ENCODE measurements at regions not wholly inside any gene's neighbourhood (a gene's known extent, or its start where the extent isn't known, plus 50 kb on each side); places are given as distances from the start of the nearest gene placed in this dataset.
"Not testable (repeated sequence)": the region's sequence is repeated elsewhere in the genome, so short reads cannot be mapped to it uniquely, and the experiment has no call there.

DNA sequence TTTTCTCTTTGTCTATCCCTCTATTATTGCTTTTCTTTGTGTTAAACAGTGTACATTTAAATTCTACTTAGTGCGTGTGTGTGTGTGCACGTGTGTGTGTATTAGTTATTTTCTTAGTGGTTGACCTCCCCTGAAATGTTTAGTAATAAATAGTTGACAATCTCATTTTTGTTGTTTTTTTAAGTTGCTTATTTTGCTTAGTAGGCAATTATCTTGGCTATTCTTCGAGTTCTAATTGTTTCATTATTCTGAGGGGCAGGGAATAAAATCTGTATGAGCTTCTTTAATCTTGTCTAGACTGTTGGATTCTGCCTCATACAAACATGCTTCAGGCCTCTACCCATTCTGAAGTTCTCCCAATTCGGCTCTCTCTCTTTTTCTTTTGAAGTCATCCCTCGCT lies 1169.0 kb upstream of the ATXN8OS start:
- Histone ChIP-seq H3K4me2 (no peak overlapping the region), H3K27ac (no peak overlapping the region), H3K4me1 (no peaks in the 10 kb centered on the region), H4K20me1 (no peaks in the 10 kb centered on the region), H3K9me3 (no peaks in the 10 kb centered on the region), H3K9ac (no peak overlapping the region), H3K36me3 (no peaks in the 10 kb centered on the region), H3K27me3 (no peaks in the 10 kb centered on the region), H3K4me3 (no peak overlapping the region)
- TF ChIP-seq Cebpa-rat (IDR thresholded peaks at IDR 0.05), result no peak

DNA sequence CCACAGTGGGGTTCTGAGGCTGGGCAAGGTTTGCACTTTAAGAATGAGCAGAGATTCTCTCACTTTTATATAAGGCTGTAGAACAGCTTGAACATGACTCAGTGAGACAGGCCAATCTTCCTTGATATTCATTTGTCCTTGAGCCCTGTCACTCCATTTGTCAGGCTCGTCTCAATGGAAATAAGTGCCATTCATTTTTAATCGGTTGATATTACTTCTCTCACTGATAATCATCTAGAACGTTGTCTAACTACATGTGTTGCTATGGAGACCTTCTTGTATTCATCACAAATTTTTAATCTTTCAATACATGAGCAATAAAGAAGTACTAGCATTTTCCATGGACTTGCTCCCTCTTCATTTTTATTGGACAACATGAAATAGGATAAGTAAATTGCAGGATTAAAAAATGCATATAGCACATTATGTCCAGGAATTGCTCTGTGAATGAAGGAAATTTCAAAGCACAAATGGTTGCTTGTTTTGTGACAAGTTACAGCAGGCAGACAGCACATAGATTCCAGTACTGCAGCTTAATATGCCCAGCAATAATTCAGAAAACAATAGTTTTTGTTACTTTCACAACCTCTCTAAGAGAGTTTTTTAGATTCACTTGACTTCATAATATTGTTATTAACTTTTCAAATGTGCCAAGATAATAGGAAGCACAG lies 1178.4 kb upstream of the ATXN8OS start:
- H3K4me3 ChIP-seq, result no peak overlapping the region
- H3K9ac ChIP-seq, result no peak overlapping the region

DNA sequence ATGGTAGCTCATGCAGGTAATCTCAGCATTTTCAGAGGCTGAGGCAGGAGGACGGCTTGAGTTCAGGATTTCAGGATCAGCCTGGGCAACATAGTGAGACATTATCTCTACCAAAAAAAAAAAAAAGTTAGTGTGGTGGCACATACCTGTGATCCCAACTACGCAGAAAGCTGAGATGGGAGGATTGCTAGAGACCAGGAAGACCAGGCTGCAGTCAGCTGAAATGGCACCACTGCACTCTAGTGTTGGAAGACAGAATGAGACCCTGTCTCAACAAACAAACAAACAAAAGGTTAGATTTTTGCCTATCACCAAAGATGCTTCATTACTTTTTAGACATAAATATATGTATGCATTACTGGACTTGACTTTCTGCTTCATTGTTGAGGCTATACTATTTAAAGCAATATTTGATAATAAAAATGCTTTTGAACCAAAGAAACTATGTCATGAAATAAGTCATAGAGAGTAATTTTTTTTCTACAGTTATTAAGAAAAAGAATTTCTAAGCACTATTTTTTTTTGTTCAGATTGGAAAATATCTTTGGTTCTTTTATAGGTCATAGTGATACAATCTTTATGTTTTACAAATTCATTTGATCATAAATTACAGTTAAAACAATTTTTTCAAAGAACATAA lies 1180.1 kb upstream of the ATXN8OS start:
- Histone ChIP-seq H3K4me2 (no peak overlapping the region), H3K4me3 (no peak overlapping the region), H3K4me1 (no peaks in the 10 kb centered on the region), H3K36me3 (no peaks in the 10 kb centered on the region), H3K27ac (no peak overlapping the region), H3K9ac (no peak overlapping the region), H3K9me3 (no peaks in the 10 kb centered on the region), H4K20me1 (no peaks in the 10 kb centered on the region), H3K27me3 (no peaks in the 10 kb centered on the region)
- TF ChIP-seq Cebpa-rat (IDR thresholded peaks at IDR 0.05), result no peak

More for the DNA sequence above, 1178.4 kb upstream of the ATXN8OS start:
- no peak for TF ChIP-seq Cebpa-rat (IDR thresholded peaks at IDR 0.05)
- Histone ChIP-seq H3K27ac (no peak overlapping the region), H3K9me3 (no peaks in the 10 kb centered on the region), H3K4me1 (no peaks in the 10 kb centered on the region), H3K27me3 (no peaks in the 10 kb centered on the region), H3K36me3 (no peaks in the 10 kb centered on the region), H4K20me1 (no peaks in the 10 kb centered on the region), H3K4me2 (no peak overlapping the region)

GRCh38 chr13:68923995-68924394 lies 1183.6 kb upstream of the ATXN8OS start:
- Histone ChIP-seq H4K20me1 (no peaks in the 10 kb centered on the region), H3K27me3 (no peaks in the 10 kb centered on the region), H3K9me3 (no peaks in the 10 kb centered on the region), H3K36me3 (no peaks in the 10 kb centered on the region), H3K4me2 (no peak overlapping the region), H3K9ac (no peak overlapping the region), H3K27ac (no peak overlapping the region), H3K4me3 (no peak overlapping the region), H3K4me1 (no peaks in the 10 kb centered on the region)
- no peak for TF ChIP-seq Cebpa-rat (IDR thresholded peaks at IDR 0.05)

DNA sequence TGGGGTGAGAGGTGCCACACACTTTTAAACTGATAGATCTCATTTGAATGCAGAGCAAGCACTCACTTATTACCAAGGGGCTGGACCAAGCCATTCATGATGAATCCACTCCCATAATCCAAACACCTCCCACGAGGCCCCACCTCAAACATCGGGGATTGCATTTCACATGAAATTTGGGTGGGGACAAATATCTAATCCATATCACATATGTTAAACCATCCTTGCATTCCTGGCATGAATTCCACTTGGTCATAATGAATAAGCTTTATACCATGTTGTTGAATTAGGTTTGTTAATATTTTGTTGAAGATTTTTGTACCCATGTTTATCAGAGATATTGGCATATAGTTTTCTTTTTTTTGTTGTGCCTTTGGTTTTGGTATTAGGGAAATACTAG lies 1198.7 kb upstream of the ATXN8OS start:
- Histone ChIP-seq H3K9me3 (peaks cover 22% of the 10 kb centered on the region), H3K4me3 (no peak overlapping the region), H4K20me1 (no peaks in the 10 kb centered on the region), H3K9ac (no peak overlapping the region), H3K27me3 (no peaks in the 10 kb centered on the region), H3K4me1 (no peaks in the 10 kb centered on the region), H3K36me3 (no peaks in the 10 kb centered on the region), H3K4me2 (no peak overlapping the region), H3K27ac (no peak overlapping the region)
- TF ChIP-seq Cebpa-rat (IDR thresholded peaks at IDR 0.05), result no peak

DNA sequence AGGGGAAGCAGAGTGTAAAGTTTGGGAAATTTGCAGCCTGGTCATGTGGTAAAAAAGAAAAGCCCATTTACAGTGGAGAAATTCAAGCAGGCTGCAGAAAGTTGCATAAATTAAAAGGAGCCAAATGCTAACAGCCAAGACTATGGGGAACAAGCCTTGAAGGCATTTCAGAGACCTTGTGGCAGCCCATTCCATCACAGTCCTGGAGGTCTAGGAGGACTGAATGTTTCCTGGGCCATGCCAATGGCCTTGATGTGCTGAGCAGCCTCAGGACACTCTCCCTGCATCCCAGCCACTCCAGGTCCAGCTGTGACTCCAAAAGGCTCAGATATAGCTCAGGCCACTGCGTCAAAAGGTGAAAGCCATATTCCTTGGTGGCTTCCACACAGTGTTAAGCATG lies 1202.4 kb upstream of the ATXN8OS start:
- TF ChIP-seq Cebpa-rat (IDR thresholded peaks at IDR 0.05), result no peak
- Histone ChIP-seq H3K4me1 (no peaks in the 10 kb centered on the region), H3K9me3 (peaks cover 18% of the 10 kb centered on the region), H3K27ac (no peak overlapping the region), H3K36me3 (no peaks in the 10 kb centered on the region), H3K4me2 (no peak overlapping the region), H4K20me1 (no peaks in the 10 kb centered on the region), H3K27me3 (no peaks in the 10 kb centered on the region), H3K9ac (no peak overlapping the region), H3K4me3 (no peak overlapping the region)

GRCh38 chr13:68897331-68897928 lies 1210.2 kb upstream of the ATXN8OS start:
- TF ChIP-seq Cebpa-rat (IDR thresholded peaks at IDR 0.05), result no peak
- Histone ChIP-seq H3K4me2 (no peak overlapping the region), H3K4me1 (no peaks in the 10 kb centered on the region), H3K9me3 (no peaks in the 10 kb centered on the region), H3K36me3 (no peaks in the 10 kb centered on the region), H3K27me3 (no peaks in the 10 kb centered on the region), H3K9ac (no peak overlapping the region), H4K20me1 (no peaks in the 10 kb centered on the region), H3K27ac (no peak overlapping the region), H3K4me3 (no peak overlapping the region)

GRCh38 chr13:68895696-68896095 lies 1211.9 kb upstream of the ATXN8OS start:
- H3K9ac ChIP-seq, result no peak overlapping the region
- H4K20me1 ChIP-seq, result no peaks in the 10 kb centered on the region
- no peaks in the 10 kb centered on the region for H3K36me3 ChIP-seq
- no peaks in the 10 kb centered on the region for H3K9me3 ChIP-seq
- H3K27ac ChIP-seq, result no peak overlapping the region
- no peak for TF ChIP-seq Cebpa-rat (IDR thresholded peaks at IDR 0.05)
- H3K27me3 ChIP-seq, result no peaks in the 10 kb centered on the region
- no peak overlapping the region for H3K4me2 ChIP-seq
- H3K4me3 ChIP-seq, result no peak overlapping the region
- no peaks in the 10 kb centered on the region for H3K4me1 ChIP-seq

DNA sequence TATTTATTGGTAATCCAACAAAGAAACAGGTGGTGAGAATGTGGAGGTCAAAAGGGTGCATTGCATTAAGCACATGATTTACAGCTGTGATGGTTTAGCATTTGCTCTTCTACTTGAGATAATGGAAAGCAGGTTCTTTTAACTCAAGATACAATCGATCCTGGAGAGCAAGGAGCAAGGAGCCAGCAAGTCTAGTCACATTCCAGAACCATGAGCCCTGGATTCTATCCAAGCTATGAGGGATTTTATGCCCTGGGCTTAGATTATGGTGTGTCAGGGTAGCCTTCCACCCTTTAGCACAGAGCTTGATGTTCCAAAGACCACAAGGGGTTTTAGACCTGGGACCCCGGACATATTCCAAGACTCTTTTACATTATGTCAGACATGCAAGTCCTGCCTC lies 1213.9 kb upstream of the ATXN8OS start:
- not testable (repeated sequence) for H3K4me3 ChIP-seq, H3K27me3 ChIP-seq, H4K20me1 ChIP-seq, H3K9ac ChIP-seq, H3K9me3 ChIP-seq, H3K36me3 ChIP-seq, H3K4me2 ChIP-seq, H3K27ac ChIP-seq, H3K4me1 ChIP-seq

GRCh38 chr13:68892596-68892995 lies 1215.0 kb upstream of the ATXN8OS start:
- H3K27me3 ChIP-seq, H3K9ac ChIP-seq, H3K9me3 ChIP-seq, H3K4me1 ChIP-seq, H3K36me3 ChIP-seq, H3K27ac ChIP-seq, H3K4me3 ChIP-seq, H4K20me1 ChIP-seq, H3K4me2 ChIP-seq: not testable (repeated sequence)

DNA sequence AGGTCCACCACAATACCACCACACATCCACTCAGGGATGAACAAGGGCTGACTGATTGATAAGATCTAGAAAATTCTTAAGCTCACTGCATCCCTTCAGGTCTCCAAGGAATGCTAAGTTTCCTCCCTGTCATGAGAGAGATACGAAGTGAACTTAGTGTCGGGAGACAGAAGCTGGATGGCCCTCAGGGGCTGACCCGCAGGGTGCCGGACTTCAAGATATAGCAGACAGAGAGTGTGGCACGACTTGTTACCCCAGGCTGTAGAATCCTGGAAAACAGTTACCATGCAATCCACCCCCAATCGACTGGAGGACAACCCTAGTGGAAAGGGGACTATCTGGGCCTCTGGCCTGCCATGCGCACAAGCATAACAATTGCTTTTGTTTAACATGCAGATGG lies 1217.5 kb upstream of the ATXN8OS start:
- not testable (repeated sequence) for H3K9ac ChIP-seq, H3K4me2 ChIP-seq, H4K20me1 ChIP-seq, H3K9me3 ChIP-seq, H3K27me3 ChIP-seq, H3K36me3 ChIP-seq, H3K4me3 ChIP-seq, H3K4me1 ChIP-seq, H3K27ac ChIP-seq
